GM06990 (cell line): ENCODE measurements at regions not wholly inside any gene's neighbourhood (a gene's known extent, or its start where the extent isn't known, plus 50 kb on each side); places are given as distances from the start of the nearest gene placed in this dataset.

ENCODE experiments used
- DNase-seq: peaks from one replicate; pipeline ENCODE4 v3.0.0-alpha.2; 2011; ENCODE audit not compliant: insufficient read length; ENCODE audit errors: extremely low read depth
- H3K27me3 ChIP-seq: replicated peaks from 2 replicates; pipeline ENCODE4 v1.6.0; 2011; ENCODE audit warnings: low read length; ENCODE audit not compliant: control insufficient read depth, insufficient read depth
- H3K36me3 ChIP-seq: 2 replicates; pipeline ENCODE4 v1.5.1; 2011; ENCODE audit warnings: low read length; ENCODE audit not compliant: control insufficient read depth, insufficient read depth
- H3K4me3 ChIP-seq: replicated peaks from 2 replicates; pipeline ENCODE4 v1.5.1; 2011; ENCODE audit warnings: low read depth, mild to moderate bottlenecking, control low read depth, low read length
- CTCF ChIP-seq: IDR thresholded peaks from 2 replicates; pipeline ENCODE4 v1.5.1; 2011; ENCODE audit warnings: low read length, control low read depth, mild to moderate bottlenecking, inconsistent platforms; ENCODE audit not compliant: insufficient read depth, poor library complexity, severe bottlenecking

DNA sequence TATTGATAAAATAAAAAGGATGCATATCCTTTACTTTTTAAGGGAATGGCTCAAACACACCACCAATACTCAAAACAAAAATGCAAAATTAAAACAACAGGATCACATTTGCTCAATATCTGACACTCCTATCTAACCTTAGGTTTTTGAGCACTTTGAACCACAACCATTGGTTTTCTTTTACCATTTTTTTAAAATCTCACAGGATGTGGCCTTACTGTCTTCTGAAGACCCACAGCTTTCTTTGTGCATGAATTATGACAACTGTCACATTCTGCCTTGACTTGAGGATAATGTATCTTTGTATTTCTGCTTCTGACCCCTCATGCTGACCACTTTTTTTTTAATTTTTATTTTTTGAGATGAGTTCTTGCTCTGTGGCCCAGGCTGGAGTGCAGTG is 461.1 kb upstream of the NRP1 start:
- no peak overlapping the region for H3K4me3 ChIP-seq
- TF ChIP-seq CTCF, result no peak
- no peaks in the 10 kb centered on the region for H3K36me3 ChIP-seq
- H3K27me3 ChIP-seq, result no peaks in the 10 kb centered on the region
- no peak for DNase-seq

- no peaks in the 10 kb centered on the region for H3K36me3 ChIP-seq
Observed at GRCh38 chr10:33794460-33794859, 460.0 kb upstream of the NRP1 start.

GRCh38 chr10:33793793-33794192 is 459.3 kb upstream of the NRP1 start:
- Histone ChIP-seq H3K4me3 (no peak overlapping the region), H3K36me3 (no peaks in the 10 kb centered on the region), H3K27me3 (no peaks in the 10 kb centered on the region)
- DNase-seq, result no peak
- no peak for TF ChIP-seq CTCF

More at GRCh38 chr10:33794460-33794859, 460.0 kb upstream of the NRP1 start:
- TF ChIP-seq CTCF, result no peak
- no peaks in the 10 kb centered on the region for H3K27me3 ChIP-seq
- DNase-seq, result no peak
- H3K4me3 ChIP-seq, result no peak overlapping the region

DNA sequence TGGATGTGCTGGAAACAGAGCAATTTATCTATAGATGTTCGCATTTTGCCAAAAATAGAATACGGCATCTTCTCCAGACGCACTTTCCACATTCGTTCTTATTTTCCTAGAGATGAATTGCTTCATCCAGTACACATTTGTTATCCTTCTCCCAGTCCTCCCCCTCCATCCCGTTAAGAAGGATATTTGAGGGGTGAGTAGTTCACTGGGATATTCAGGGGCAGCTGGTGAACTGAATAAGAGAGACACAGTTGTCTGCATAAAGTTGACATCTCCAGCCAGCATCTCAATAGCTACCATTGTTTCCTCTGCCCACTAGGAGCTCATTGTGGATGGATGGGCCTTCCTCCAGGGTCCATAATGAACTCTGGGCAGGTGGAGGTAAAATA is 456.8 kb upstream of the NRP1 start:
- no peak for TF ChIP-seq CTCF
- no peak overlapping the region for H3K4me3 ChIP-seq
- no peak for DNase-seq
- H3K27me3 ChIP-seq, result no peaks in the 10 kb centered on the region
- no peaks in the 10 kb centered on the region for H3K36me3 ChIP-seq

DNA sequence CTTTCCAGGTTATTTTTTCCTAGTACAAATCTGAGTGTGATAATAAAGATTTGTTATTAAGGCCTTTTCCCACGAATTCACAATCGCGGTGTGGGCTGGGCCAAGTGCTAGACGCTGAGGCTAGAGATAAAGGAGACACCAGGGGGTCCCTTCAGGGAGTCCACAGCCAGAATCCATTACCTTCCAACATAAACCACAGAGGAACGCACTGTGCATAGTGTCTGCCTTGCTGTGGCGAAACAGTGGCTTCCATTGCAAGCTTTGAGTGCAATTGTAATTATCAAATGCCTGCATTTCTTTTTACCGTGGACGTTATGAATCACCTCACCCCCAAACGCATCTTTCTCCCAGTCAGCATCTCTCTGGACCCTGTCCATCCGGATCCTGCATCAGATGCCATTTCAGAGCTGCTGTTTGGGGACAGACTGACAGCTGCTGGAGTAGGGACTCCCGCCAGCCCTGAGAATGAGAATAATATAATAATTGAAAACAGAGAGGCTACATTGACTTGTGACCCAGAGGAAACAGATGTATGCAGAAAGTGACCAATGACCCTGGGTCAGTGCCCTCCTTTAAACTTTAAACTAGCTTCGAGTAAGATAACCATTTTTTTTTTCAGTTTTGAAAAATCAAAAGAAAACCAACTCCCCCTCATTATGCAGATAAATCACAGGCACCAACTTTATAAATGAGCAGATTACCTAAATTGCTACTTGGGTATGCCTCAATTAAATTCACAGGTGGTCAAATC is 456.2 kb upstream of the NRP1 start:
- TF ChIP-seq CTCF, result no peak
- DNase-seq, result no peak
- H3K36me3 ChIP-seq, result no peaks in the 10 kb centered on the region

GRCh38 chr10:33783557-33783956 is 449.1 kb upstream of the NRP1 start:
- no peak for DNase-seq
- Histone ChIP-seq H3K4me3 (no peak overlapping the region), H3K27me3 (no peaks in the 10 kb centered on the region), H3K36me3 (no peaks in the 10 kb centered on the region)
- no peak for TF ChIP-seq CTCF

More for the DNA sequence above, 456.2 kb upstream of the NRP1 start:
- no peaks in the 10 kb centered on the region for H3K27me3 ChIP-seq
- H3K4me3 ChIP-seq, result no peak overlapping the region
